Upper lobe of left lung (tissue), 6 donors: ENCODE measurements at regions not wholly inside any gene's neighbourhood (a gene's known extent, or its start where the extent isn't known, plus 50 kb on each side); places are given as distances from the start of the nearest gene placed in this dataset.

Experiments used
- ATAC-seq, 2 donors: fragments of 200-7000 bp; cut with Tn5 transposase; one replicate each; pipeline ENCODE4 v1.9.1; 2022; ENCODE audit warnings: mild to moderate bottlenecking in 2 of 2, moderate library complexity in 2 of 2; ENCODE audit not compliant: low FRiP score in 2 of 2
- DNase-seq, 2 donors: peaks; one replicate each; pipeline ENCODE4 v3.0.0-alpha.2; 2019 to 2020
- H3K27ac ChIP-seq, 4 donors: fragments of 200-600 bp; sonication (generic); one replicate each; pipeline ENCODE4 v1.5.1; 2016 to 2019
- H3K27me3 ChIP-seq, 4 donors: fragments of 200-600 bp; sonication (generic); one replicate each; pipeline ENCODE4 v1.5.1; 2017 to 2019
- H3K36me3 ChIP-seq, 4 donors: fragments of 200-600 bp; sonication (generic); one replicate each; pipeline ENCODE4 v1.5.1; 2016 to 2019
- H3K4me1 ChIP-seq, 4 donors: fragments of 200-600 bp; sonication (generic); one replicate each; pipeline ENCODE4 v1.5.1; 2018 to 2019
- H3K4me3 ChIP-seq, 4 donors: fragments of 200-600 bp; sonication (generic); one replicate each; pipeline ENCODE4 v1.5.1; 2017 to 2019; ENCODE audit warnings: mild to moderate bottlenecking in 2 of 4, moderate library complexity in 1 of 4
- H3K9me3 ChIP-seq, 4 donors: fragments of 200-600 bp; sonication (generic); one replicate each; pipeline ENCODE4 v1.5.1; 2018 to 2019
- CTCF ChIP-seq, 6 experiments: fragments of 450-650 bp in 4 of 6; fragments of 200-600 bp in 2 of 6; sonication (generic) in 2 of 6; IDR thresholded peaks; one replicate each; pipeline ENCODE4 v1.5.1; 2016 to 2019; ENCODE audit warnings: antibody characterized with exemption in 6 of 6
- EP300 ChIP-seq, 4 donors: sonication (generic); formaldehyde crosslinking; IDR thresholded peaks; one replicate each; pipeline ENCODE4 v1.5.1; 2017; ENCODE audit warnings: antibody characterized with exemption in 4 of 4, control low read depth in 2 of 4
- POLR2A ChIP-seq, 4 donors: fragments of 450-650 bp; IDR thresholded peaks; one replicate each; pipeline ENCODE4 v1.5.1; 2016 to 2017; ENCODE audit warnings: antibody characterized with exemption in 4 of 4, mild to moderate bottlenecking in 2 of 4
- POLR2AphosphoS5 ChIP-seq, 2 donors: sonication (generic); formaldehyde crosslinking; IDR thresholded peaks; one replicate each; pipeline ENCODE4 v1.5.1; 2017; ENCODE audit warnings: antibody characterized with exemption in 2 of 2
- WGBS, 2 donors: methylation state at CpG; one replicate each; pipeline ENCODE4 v1.1.5; 2017 to 2018; 5-methylcytosine and 5-hydroxymethylcytosine counted together
- donor health status: DM: no; HTN: no; CAD: no; lungs with moderate emphysema.
- donor health status: DM: no; HTN: yes; CAD: no; lungs with severe emphysema.

GRCh38 chr3:23671851-23672589 is 133.7 kb upstream of the UBE2E1 start:
- H3K9me3 ChIP-seq = no peaks in the 10 kb centered on the region
- peak; percentile 25 to 89 for DNase-seq
- peak in 1 of 2 donors; percentile 59 for ATAC-seq
- H3K4me1 ChIP-seq = peaks cover 0 to 8% (median 7%) of the 10 kb centered on the region in 4 donors
- 31 to 32% methylated on average over 31 of the region's 38 CpGs for WGBS, 2 donors
- H3K27ac ChIP-seq = no peak overlapping the region
- peaks cover 0 to 2% (median 0%) of the 10 kb centered on the region in 4 donors for H3K27me3 ChIP-seq
- TF ChIP-seq POLR2AphosphoS5 (IDR thresholded peaks at IDR 0.05) (no peak), POLR2A (IDR thresholded peaks at IDR 0.05) (no peak), CTCF (IDR thresholded peaks at IDR 0.05) (no peak), EP300 (IDR thresholded peaks at IDR 0.05) (no peak)
- no peaks in the 10 kb centered on the region for H3K36me3 ChIP-seq
- H3K4me3 ChIP-seq = peak overlapping the region in 3 of 4 donors; percentile 20 to 47 (median 42)

GRCh38 chr3:23672628-23673027 is 133.1 kb upstream of the UBE2E1 start:
- 92 to 96% methylated on average over 4 of the region's 4 CpGs for WGBS, 2 donors

GRCh38 chr3:23675010-23675409 is 130.7 kb upstream of the UBE2E1 start:
- no peaks in the 10 kb centered on the region for H3K36me3 ChIP-seq
- no peak overlapping the region for H3K27ac ChIP-seq
- H3K4me3 ChIP-seq = no peak overlapping the region
- H3K27me3 ChIP-seq = peaks cover 0 to 2% (median 0%) of the 10 kb centered on the region in 4 donors
- no peak for DNase-seq
- H3K9me3 ChIP-seq = no peaks in the 10 kb centered on the region
- peaks cover 0 to 8% (median 7%) of the 10 kb centered on the region in 4 donors for H3K4me1 ChIP-seq
- no peak for TF ChIP-seq EP300 (IDR thresholded peaks at IDR 0.05)
- no peak for TF ChIP-seq CTCF (IDR thresholded peaks at IDR 0.05)
- no peak for TF ChIP-seq POLR2A (IDR thresholded peaks at IDR 0.05)
- TF ChIP-seq POLR2AphosphoS5 (IDR thresholded peaks at IDR 0.05) = no peak
- ATAC-seq = no peak
- WGBS, 2 donors = 55 to 90% methylated on average over 3 of the region's 3 CpGs

More at GRCh38 chr3:23672628-23673027, 133.1 kb upstream of the UBE2E1 start:
- TF ChIP-seq CTCF (IDR thresholded peaks at IDR 0.05) = no peak
- TF ChIP-seq POLR2A (IDR thresholded peaks at IDR 0.05) = no peak
- TF ChIP-seq EP300 (IDR thresholded peaks at IDR 0.05) = no peak
- TF ChIP-seq POLR2AphosphoS5 (IDR thresholded peaks at IDR 0.05) = no peak
- Histone ChIP-seq H3K36me3 (no peaks in the 10 kb centered on the region), H3K4me1 (peaks cover 0 to 8% (median 7%) of the 10 kb centered on the region in 4 donors), H3K4me3 (no peak overlapping the region), H3K27me3 (peaks cover 0 to 2% (median 0%) of the 10 kb centered on the region in 4 donors), H3K9me3 (no peaks in the 10 kb centered on the region), H3K27ac (no peak overlapping the region)
- DNase-seq (no peak), ATAC-seq (no peak)

- Histone ChIP-seq H3K9me3 (no peaks in the 10 kb centered on the region), H3K4me3 (no peak overlapping the region), H3K4me1 (peaks cover 0 to 8% (median 7%) of the 10 kb centered on the region in 4 donors), H3K27me3 (peaks cover 0 to 2% (median 0%) of the 10 kb centered on the region in 4 donors), H3K36me3 (no peaks in the 10 kb centered on the region), H3K27ac (no peak overlapping the region)
- no peak for DNase-seq
- ATAC-seq = no peak
- TF ChIP-seq POLR2AphosphoS5 (IDR thresholded peaks at IDR 0.05) (no peak), POLR2A (IDR thresholded peaks at IDR 0.05) (no peak), CTCF (IDR thresholded peaks at IDR 0.05) (no peak), EP300 (IDR thresholded peaks at IDR 0.05) (no peak)
- 97 to 100% methylated on average over 1 of the region's 1 CpG for WGBS, 2 donors
Measured at GRCh38 chr3:23676093-23676492, 129.7 kb upstream of the UBE2E1 start.
